IMR-90 (cell line): ENCODE measurements at regions not wholly inside any gene's neighbourhood (a gene's known extent, or its start where the extent isn't known, plus 50 kb on each side); places are given as distances from the start of the nearest gene placed in this dataset.

Experiments used
- TF ChIP-seq, protein P1 (sequence below): fragments of 150-350 bp; IDR thresholded peaks from 2 replicates; pipeline ENCODE4 v1.6.1; 2017; ENCODE audit warnings: mild to moderate bottlenecking, antibody characterized with exemption, low read length, low read depth
- TF ChIP-seq, protein P2 (sequence below): conservative IDR thresholded peaks from 2 replicates; pipeline ENCODE4 v1.5.1; 2012; ENCODE audit warnings: mild to moderate bottlenecking, low read depth, low read length, improper control_type of control experiment

DNA sequence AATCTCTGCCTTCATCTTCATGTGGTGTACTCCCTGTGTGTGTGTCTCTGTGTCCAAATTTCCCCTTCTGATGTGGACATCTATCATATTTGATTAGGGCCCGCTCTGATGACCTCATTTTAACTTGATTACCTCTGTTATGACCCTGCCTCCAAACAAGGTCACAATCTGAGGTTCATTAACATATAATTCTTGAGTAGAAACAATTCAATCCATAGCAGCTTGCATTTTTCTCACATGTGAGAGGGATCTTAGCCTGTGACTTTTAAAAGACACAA lies 130.9 kb upstream of the RAB4A start:
- TF ChIP-seq, protein P1, sequence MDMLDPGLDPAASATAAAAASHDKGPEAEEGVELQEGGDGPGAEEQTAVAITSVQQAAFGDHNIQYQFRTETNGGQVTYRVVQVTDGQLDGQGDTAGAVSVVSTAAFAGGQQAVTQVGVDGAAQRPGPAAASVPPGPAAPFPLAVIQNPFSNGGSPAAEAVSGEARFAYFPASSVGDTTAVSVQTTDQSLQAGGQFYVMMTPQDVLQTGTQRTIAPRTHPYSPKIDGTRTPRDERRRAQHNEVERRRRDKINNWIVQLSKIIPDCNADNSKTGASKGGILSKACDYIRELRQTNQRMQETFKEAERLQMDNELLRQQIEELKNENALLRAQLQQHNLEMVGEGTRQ, result no peak
- TF ChIP-seq, protein P2, sequence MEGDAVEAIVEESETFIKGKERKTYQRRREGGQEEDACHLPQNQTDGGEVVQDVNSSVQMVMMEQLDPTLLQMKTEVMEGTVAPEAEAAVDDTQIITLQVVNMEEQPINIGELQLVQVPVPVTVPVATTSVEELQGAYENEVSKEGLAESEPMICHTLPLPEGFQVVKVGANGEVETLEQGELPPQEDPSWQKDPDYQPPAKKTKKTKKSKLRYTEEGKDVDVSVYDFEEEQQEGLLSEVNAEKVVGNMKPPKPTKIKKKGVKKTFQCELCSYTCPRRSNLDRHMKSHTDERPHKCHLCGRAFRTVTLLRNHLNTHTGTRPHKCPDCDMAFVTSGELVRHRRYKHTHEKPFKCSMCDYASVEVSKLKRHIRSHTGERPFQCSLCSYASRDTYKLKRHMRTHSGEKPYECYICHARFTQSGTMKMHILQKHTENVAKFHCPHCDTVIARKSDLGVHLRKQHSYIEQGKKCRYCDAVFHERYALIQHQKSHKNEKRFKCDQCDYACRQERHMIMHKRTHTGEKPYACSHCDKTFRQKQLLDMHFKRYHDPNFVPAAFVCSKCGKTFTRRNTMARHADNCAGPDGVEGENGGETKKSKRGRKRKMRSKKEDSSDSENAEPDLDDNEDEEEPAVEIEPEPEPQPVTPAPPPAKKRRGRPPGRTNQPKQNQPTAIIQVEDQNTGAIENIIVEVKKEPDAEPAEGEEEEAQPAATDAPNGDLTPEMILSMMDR, result no peak
